ENCODE measurements at regions not wholly inside any gene's neighbourhood (a gene's known extent, or its start where the extent isn't known, plus 50 kb on each side); places are given as distances from the start of the nearest gene placed in this dataset.
A peak's percentile ranks its signal among the peaks of the same experiment; 100 is the strongest.

GRCh38 chrX:107502316-107502715 is 52.9 kb downstream of the FRMPD3 start:
- no peak for DNase-seq (ENCODE audit: low read depth)

- peak; percentile 22 for DNase-seq (ENCODE audit: low read depth)
Measured at GRCh38 chrX:107504006-107504405, 54.6 kb downstream of the FRMPD3 start.

- no peak for DNase-seq (ENCODE audit: low read depth)
Measured at GRCh38 chrX:107505223-107505622, 55.8 kb downstream of the FRMPD3 start.

- no peak for DNase-seq (ENCODE audit: low read depth)
Measured at GRCh38 chrX:107506596-107507031, 57.2 kb downstream of the FRMPD3 start.

GRCh38 chrX:107507093-107507743 is 57.8 kb downstream of the FRMPD3 start:
- DNase-seq (ENCODE audit: low read depth): no peak

- no peak for DNase-seq (ENCODE audit: low read depth)
Measured at GRCh38 chrX:107507744-107508117, 58.3 kb downstream of the FRMPD3 start.

- DNase-seq (ENCODE audit: low read depth): no peak
Measured at GRCh38 chrX:107508925-107509324, 59.5 kb downstream of the FRMPD3 start.

GRCh38 chrX:107514944-107515343 is 65.5 kb downstream of the FRMPD3 start:
- DNase-seq (ENCODE audit: low read depth): no peak

- DNase-seq (ENCODE audit: low read depth): no peak
Measured at GRCh38 chrX:107521877-107522586, 72.6 kb downstream of the FRMPD3 start.

- DNase-seq (ENCODE audit: low read depth): no peak
Measured at GRCh38 chrX:107522901-107523300, 73.4 kb downstream of the FRMPD3 start.

GRCh38 chrX:107526141-107526540 is 76.7 kb downstream of the FRMPD3 start:
- no peak for DNase-seq (ENCODE audit: low read depth)

- no peak for DNase-seq (ENCODE audit: low read depth)
Measured at GRCh38 chrX:107530141-107530540, 80.7 kb downstream of the FRMPD3 start.

- no peak for DNase-seq (ENCODE audit: low read depth)
Measured at GRCh38 chrX:107537815-107538214, 88.4 kb downstream of the FRMPD3 start.

GRCh38 chrX:107541244-107541643 is 87.1 kb upstream of the PRPS1 start:
- no peak for DNase-seq (ENCODE audit: low read depth)

GRCh38 chrX:107542040-107542439 is 86.3 kb upstream of the PRPS1 start:
- no peak for DNase-seq (ENCODE audit: low read depth)

- DNase-seq (ENCODE audit: low read depth): no peak
Measured at GRCh38 chrX:107542500-107542899, 85.8 kb upstream of the PRPS1 start.

GRCh38 chrX:107547621-107548020 is 80.7 kb upstream of the PRPS1 start:
- DNase-seq (ENCODE audit: low read depth): no peak

GRCh38 chrX:107548775-107549174 is 79.5 kb upstream of the PRPS1 start:
- no peak for DNase-seq (ENCODE audit: low read depth)

GRCh38 chrX:107549504-107549903 is 78.8 kb upstream of the PRPS1 start:
- DNase-seq (ENCODE audit: low read depth): no peak

GRCh38 chrX:107551546-107551945 is 76.8 kb upstream of the PRPS1 start:
- DNase-seq (ENCODE audit: low read depth): no peak

GRCh38 chrX:107552930-107553329 is 75.4 kb upstream of the PRPS1 start:
- no peak for DNase-seq (ENCODE audit: low read depth)

GRCh38 chrX:107556967-107557366 is 71.3 kb upstream of the PRPS1 start:
- DNase-seq (ENCODE audit: low read depth): no peak

GRCh38 chrX:107559506-107559905 is 68.8 kb upstream of the PRPS1 start:
- no peak for DNase-seq (ENCODE audit: low read depth)

- DNase-seq (ENCODE audit: low read depth): no peak
Measured at GRCh38 chrX:107560041-107560440, 68.3 kb upstream of the PRPS1 start.
